OCI-LY1 (cell line): ENCODE measurements at regions not wholly inside any gene's neighbourhood (a gene's known extent, or its start where the extent isn't known, plus 50 kb on each side); places are given as distances from the start of the nearest gene placed in this dataset.

Experiments
- H2AFZ ChIP-seq: fragments of 200-600 bp; sonication (generic), shearing (Covaris generic); 2 replicates; pipeline ENCODE4 v1.6.0; 2014; ENCODE audit warnings: antibody characterized with exemption, mild to moderate bottlenecking, low read length
- H3F3A ChIP-seq: fragments of 200-600 bp; sonication (generic), shearing (Covaris generic); 2 replicates; pipeline ENCODE4 v1.6.0; 2014; ENCODE audit warnings: mild to moderate bottlenecking, antibody characterized with exemption, low read length, moderate library complexity; ENCODE audit not compliant: insufficient read depth
- H3K27ac ChIP-seq: fragments of 200-600 bp; sonication (generic); 2 replicates; pipeline ENCODE4 v1.5.1; 2014; ENCODE audit warnings: low read length, mixed run types, mild to moderate bottlenecking, low read depth; ENCODE audit not compliant: poor library complexity, severe bottlenecking
- H3K27me3 ChIP-seq: fragments of 200-600 bp; sonication (generic); 2 replicates; pipeline ENCODE4 v1.6.0; 2014; ENCODE audit warnings: antibody characterized with exemption, mild to moderate bottlenecking, low read length, moderate library complexity; ENCODE audit not compliant: insufficient read depth
- H3K36me3 ChIP-seq: fragments of 200-600 bp; sonication (generic); 2 replicates; pipeline ENCODE4 v1.6.1; 2014; ENCODE audit warnings: mild to moderate bottlenecking, antibody characterized with exemption, low read length, moderate library complexity, mixed read lengths; ENCODE audit not compliant: insufficient read depth
- H3K4me1 ChIP-seq: fragments of 200-600 bp; sonication (generic); 2 replicates; pipeline ENCODE4 v1.5.1; 2014; ENCODE audit warnings: mild to moderate bottlenecking, low read length, moderate library complexity; ENCODE audit not compliant: insufficient read depth, severe bottlenecking
- H3K4me2 ChIP-seq: fragments of 200-600 bp; sonication (generic), shearing (Covaris generic); 2 replicates; pipeline ENCODE4 v1.6.1; 2014; ENCODE audit warnings: low read length
- H3K4me3 ChIP-seq: fragments of 200-600 bp; sonication (generic); 2 replicates; pipeline ENCODE4 v1.5.1; 2014; ENCODE audit warnings: low read length, low read depth, mild to moderate bottlenecking, mixed read lengths; ENCODE audit not compliant: poor library complexity, severe bottlenecking
- H3K79me2 ChIP-seq: fragments of 200-600 bp; shearing (Covaris generic); 2 replicates; pipeline ENCODE4 v1.6.1; 2016; ENCODE audit warnings: mixed run types, low read length, mixed read lengths; ENCODE audit not compliant: insufficient read depth
- H3K9ac ChIP-seq: fragments of 200-600 bp; sonication (generic), shearing (Covaris generic); 2 replicates; pipeline ENCODE4 v1.6.1; 2014; ENCODE audit warnings: mild to moderate bottlenecking, low read length, mixed read lengths
- H3K9me2 ChIP-seq: fragments of 200-600 bp; sonication (generic), shearing (Covaris generic); 2 replicates; pipeline ENCODE4 v1.6.1; 2014; ENCODE audit warnings: low read depth, mild to moderate bottlenecking, low read length, mixed read lengths
- H3K9me3 ChIP-seq: fragments of 200-600 bp; shearing (Covaris generic); 2 replicates; pipeline ENCODE4 v1.6.1; 2014; ENCODE audit warnings: low read length, mixed read lengths
- H4K20me1 ChIP-seq: fragments of 200-600 bp; sonication (generic), shearing (Covaris generic); 2 replicates; pipeline ENCODE4 v1.6.0; 2016; ENCODE audit warnings: mild to moderate bottlenecking, low read length; ENCODE audit not compliant: insufficient read depth
- EZH2 ChIP-seq: fragments of 200-600 bp; sonication (generic), shearing (Covaris generic); IDR thresholded peaks from 2 replicates; pipeline ENCODE4 v1.8.0; 2017; ENCODE audit warnings: borderline replicate concordance, mixed run types, mild to moderate bottlenecking, antibody characterized with exemption, low read length, moderate library complexity, mixed read lengths
- TF ChIP-seq, protein P1 (sequence below): fragments of 200-600 bp; sonication (generic), shearing (Covaris generic); IDR thresholded peaks from 2 replicates; pipeline ENCODE4 v1.5.1; 2017; ENCODE audit warnings: mild to moderate bottlenecking, antibody characterized with exemption, low read length, moderate library complexity, mixed read lengths

DNA sequence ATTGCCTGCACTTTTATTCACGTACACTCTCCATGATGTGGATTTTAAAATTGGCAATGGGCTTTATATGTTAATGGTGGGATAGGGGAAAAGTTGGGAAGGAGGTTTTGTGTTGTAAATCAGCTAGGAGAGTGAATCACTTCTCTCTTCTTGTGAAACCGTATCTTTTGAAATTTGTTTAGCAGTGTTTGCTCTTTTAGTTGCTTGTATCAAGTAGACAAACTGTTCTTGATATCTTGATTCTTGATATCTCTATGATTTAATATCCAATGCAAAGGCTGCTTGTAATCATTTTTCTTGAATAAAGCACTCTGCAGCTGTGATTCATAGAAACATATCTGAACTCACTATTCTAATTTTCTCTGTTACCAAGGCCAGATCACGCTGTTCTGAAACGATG lies 615.1 kb downstream of the CCER1 start:
- Histone ChIP-seq H3K4me2 (no peak overlapping the region), H3K27ac (no peak overlapping the region), H3K9ac (no peak overlapping the region), H3K4me3 (no peak overlapping the region), H3K4me1 (no peaks in the 10 kb centered on the region), H3K36me3 (no peaks in the 10 kb centered on the region), H3K27me3 (no peaks in the 10 kb centered on the region), H3F3A (no peaks in the 10 kb centered on the region), H3K79me2 (no peaks in the 10 kb centered on the region), H4K20me1 (no peaks in the 10 kb centered on the region), H3K9me2 (no peaks in the 10 kb centered on the region), H2AFZ (no peak overlapping the region), H3K9me3 (no peaks in the 10 kb centered on the region)
- TF ChIP-seq, protein P1, sequence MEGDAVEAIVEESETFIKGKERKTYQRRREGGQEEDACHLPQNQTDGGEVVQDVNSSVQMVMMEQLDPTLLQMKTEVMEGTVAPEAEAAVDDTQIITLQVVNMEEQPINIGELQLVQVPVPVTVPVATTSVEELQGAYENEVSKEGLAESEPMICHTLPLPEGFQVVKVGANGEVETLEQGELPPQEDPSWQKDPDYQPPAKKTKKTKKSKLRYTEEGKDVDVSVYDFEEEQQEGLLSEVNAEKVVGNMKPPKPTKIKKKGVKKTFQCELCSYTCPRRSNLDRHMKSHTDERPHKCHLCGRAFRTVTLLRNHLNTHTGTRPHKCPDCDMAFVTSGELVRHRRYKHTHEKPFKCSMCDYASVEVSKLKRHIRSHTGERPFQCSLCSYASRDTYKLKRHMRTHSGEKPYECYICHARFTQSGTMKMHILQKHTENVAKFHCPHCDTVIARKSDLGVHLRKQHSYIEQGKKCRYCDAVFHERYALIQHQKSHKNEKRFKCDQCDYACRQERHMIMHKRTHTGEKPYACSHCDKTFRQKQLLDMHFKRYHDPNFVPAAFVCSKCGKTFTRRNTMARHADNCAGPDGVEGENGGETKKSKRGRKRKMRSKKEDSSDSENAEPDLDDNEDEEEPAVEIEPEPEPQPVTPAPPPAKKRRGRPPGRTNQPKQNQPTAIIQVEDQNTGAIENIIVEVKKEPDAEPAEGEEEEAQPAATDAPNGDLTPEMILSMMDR: no peak
- no peak for TF ChIP-seq EZH2

DNA sequence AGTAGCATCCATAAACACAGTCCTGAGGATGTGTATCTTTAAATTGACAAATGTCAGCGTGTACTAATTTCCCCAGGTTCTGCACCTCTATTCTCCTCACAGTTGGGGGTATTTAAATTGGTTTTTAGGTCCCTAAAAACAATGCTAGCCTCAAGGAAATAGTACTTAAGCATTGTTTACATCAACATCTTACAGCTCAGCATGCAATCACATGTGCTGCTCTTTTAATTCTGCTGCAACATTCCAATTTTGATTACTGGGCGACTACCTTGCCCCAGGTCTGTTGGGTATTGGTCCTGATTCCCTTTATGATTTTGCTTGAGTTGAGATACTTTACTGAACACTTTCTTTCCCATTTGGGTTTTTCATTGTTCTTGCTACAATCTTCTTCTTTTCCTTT lies 616.6 kb downstream of the CCER1 start:
- no peaks in the 10 kb centered on the region for H3K79me2 ChIP-seq
- H3K9ac ChIP-seq: no peak overlapping the region
- H3K4me3 ChIP-seq: no peak overlapping the region
- no peak overlapping the region for H2AFZ ChIP-seq
- H3K4me2 ChIP-seq: no peak overlapping the region
- H3K4me1 ChIP-seq: no peaks in the 10 kb centered on the region
- H3K9me2 ChIP-seq: no peaks in the 10 kb centered on the region
- H3K9me3 ChIP-seq: no peaks in the 10 kb centered on the region
- H3F3A ChIP-seq: no peaks in the 10 kb centered on the region
- H4K20me1 ChIP-seq: no peaks in the 10 kb centered on the region
- no peaks in the 10 kb centered on the region for H3K36me3 ChIP-seq
- H3K27ac ChIP-seq: no peak overlapping the region
- TF ChIP-seq, protein P1: no peak
- TF ChIP-seq EZH2: no peak
- H3K27me3 ChIP-seq: no peaks in the 10 kb centered on the region

DNA sequence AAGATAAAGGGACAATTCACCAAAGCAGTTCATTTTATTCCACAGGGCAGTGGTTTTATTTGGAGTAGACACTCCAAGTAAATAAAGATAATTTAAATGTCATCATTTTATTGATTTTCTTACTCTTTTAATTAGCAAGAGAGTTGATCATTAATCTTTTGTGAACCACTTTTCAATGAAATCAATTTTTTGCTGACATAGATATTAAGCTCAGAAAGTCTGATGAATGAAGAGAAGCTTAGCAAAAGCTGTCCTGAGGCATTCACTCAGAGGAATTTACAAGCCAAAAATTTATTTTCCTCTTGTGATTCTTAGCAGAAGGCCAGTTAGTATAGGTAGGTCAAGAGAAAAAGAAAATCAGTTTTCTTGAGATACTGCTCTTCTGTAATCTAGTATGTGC lies 618.0 kb downstream of the CCER1 start:
- H3K9me2 ChIP-seq: no peaks in the 10 kb centered on the region
- H3K36me3 ChIP-seq: no peaks in the 10 kb centered on the region
- no peaks in the 10 kb centered on the region for H4K20me1 ChIP-seq
- no peak overlapping the region for H3K4me2 ChIP-seq
- no peak overlapping the region for H2AFZ ChIP-seq
- H3K79me2 ChIP-seq: no peaks in the 10 kb centered on the region
- no peak for TF ChIP-seq EZH2
- TF ChIP-seq, protein P1: no peak
- no peaks in the 10 kb centered on the region for H3F3A ChIP-seq
- H3K27me3 ChIP-seq: no peaks in the 10 kb centered on the region
- H3K9me3 ChIP-seq: no peaks in the 10 kb centered on the region
- H3K27ac ChIP-seq: no peak overlapping the region
- no peak overlapping the region for H3K9ac ChIP-seq
- H3K4me3 ChIP-seq: no peak overlapping the region
- H3K4me1 ChIP-seq: no peaks in the 10 kb centered on the region
